GM20000 (cell line): ENCODE measurements at regions not wholly inside any gene's neighbourhood (a gene's known extent, or its start where the extent isn't known, plus 50 kb on each side); places are given as distances from the start of the nearest gene placed in this dataset.

Experiments
- DNase-seq: peaks from one replicate; pipeline ENCODE4 v3.0.0; 2012; ENCODE audit warnings: low spot score
- TF ChIP-seq, protein P1 (sequence below): IDR thresholded peaks from 2 replicates; pipeline ENCODE4 v1.5.1; 2012; ENCODE audit warnings: mild to moderate bottlenecking, control low read depth; ENCODE audit errors: extremely low read depth, missing control alignments

DNA sequence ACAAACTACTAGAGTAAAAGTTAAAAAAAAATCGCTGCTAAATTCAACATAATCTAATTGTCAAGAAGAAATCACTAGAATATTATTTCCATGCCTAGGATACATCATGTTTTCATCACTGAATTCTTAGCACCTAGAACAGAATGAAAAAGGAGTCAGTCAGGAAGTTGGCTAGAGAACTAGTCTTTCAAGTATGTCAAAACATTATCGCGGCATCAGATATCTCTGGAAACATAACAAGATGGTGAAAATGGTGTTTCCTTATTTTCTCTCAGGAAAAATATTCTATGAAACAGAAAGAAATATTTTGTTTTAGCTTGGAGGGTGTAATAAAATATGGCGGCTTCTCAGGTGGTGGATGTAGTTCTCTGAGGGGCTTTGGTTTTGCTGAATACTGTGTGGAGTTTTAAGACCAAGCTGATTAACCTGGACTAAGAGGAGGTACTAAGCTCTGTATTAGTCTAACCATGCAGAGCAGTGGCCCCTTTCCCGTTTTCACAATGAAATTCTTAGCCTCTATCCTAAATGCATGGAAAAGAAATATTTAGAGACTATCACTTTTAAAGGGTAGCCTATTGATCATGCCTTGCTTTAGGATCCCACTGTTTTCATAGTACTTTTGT, 205.6 kb downstream of the MDFIC start:
- TF ChIP-seq, protein P1, sequence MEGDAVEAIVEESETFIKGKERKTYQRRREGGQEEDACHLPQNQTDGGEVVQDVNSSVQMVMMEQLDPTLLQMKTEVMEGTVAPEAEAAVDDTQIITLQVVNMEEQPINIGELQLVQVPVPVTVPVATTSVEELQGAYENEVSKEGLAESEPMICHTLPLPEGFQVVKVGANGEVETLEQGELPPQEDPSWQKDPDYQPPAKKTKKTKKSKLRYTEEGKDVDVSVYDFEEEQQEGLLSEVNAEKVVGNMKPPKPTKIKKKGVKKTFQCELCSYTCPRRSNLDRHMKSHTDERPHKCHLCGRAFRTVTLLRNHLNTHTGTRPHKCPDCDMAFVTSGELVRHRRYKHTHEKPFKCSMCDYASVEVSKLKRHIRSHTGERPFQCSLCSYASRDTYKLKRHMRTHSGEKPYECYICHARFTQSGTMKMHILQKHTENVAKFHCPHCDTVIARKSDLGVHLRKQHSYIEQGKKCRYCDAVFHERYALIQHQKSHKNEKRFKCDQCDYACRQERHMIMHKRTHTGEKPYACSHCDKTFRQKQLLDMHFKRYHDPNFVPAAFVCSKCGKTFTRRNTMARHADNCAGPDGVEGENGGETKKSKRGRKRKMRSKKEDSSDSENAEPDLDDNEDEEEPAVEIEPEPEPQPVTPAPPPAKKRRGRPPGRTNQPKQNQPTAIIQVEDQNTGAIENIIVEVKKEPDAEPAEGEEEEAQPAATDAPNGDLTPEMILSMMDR = no peak
- no peak for DNase-seq

DNA sequence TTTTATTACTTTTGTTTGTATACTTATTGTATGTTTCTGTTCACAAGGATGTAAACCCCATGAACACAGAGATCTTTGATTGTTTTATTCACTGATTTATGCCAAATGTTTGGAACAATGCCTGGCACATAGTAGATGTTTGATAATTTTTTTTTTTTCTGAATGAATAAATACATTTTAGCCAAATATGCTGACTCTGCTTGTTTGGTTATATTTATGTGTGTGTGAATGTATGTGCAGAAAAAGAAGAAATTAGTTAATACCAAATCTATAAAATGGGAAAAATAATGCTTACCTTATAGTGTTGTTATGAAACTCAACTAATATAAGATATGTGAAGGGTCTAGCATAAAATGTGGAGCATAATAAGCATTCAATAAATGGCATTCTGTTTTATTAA, 203.9 kb downstream of the MDFIC start:
- TF ChIP-seq, protein P1 = no peak
- no peak for DNase-seq

DNA sequence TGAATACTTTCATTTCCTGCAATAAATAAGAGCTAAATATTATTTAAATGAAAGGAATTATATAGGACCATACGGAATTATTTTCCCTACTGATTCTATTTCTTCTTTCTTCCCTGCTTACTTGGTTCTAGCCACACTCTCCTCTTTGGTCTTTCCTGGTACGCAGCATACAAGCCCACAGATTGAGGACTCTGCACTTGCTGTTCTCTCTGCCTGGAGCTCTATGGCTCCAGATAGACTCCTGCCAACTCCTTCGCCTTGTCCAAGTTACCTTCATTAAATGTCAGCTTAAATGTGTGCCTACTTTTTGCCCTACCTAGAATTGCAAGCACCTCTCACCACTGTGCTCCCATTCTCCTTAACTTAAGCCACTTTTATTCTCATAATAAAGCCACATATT, 203.4 kb downstream of the MDFIC start:
- TF ChIP-seq, protein P1 = no peak
- DNase-seq = no peak

DNA sequence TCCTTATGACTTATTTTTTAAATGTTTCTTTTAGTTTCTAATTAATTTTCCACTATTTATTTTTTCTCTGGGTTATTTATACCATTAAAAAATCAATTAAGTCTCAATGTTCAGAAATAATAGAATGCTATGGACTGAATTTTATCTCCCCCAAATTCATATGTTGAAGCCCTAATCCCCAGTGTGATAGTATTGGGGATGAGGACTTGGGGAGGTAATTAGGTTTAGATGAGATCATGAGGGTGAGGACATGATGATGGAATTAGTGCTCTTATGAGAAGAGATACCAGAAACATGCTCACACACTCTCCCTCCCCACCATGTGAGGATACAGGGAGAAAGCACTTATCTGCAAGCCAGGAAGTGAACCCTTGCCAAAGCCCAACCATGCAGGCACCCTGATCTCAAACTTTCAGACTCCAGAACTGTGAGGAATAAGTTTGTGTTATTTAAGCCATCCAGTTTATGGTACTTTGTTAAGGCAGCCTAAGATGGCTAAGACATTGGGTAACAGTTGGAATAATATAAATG, 202.6 kb downstream of the MDFIC start:
- TF ChIP-seq, protein P1 = no peak
- no peak for DNase-seq

DNA sequence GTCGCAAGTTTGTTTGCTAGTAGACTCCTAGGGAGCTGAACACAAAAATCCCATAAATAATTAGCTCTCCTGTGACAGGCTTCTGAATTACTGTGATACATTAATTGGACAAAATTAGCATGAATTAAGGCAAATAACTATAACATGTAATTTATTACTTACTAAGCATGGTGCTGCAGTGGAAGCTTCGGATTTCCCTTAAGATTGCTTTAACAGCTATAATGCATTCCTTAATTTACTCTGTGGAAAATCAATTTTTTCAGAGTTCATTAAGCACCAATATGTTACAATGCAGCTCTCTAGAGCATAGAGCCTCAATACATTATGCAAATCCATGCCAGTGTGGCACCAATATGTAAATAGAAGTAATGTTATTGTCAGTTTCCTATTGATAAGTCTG, 201.5 kb downstream of the MDFIC start:
- TF ChIP-seq, protein P1 = no peak
- no peak for DNase-seq

DNA sequence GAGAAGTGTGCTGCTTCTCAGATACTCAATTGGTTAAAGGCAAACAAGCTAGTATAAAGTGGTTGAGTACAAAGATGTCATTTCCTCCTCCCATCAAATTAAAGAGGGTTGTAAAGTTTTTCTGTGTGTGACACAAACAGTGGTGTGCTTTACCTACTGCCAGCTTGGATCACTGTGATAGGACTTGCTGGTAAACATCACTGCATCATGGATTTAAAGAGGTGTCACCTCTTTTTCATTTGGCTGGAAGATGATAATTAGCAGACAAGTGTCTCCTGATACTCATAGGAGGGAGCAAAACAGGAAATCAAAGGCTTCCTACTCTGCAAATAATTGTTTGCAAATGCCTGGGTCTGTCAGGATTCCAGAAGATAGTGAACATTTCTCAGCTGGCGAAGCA, 200.5 kb downstream of the MDFIC start:
- DNase-seq = no peak
- TF ChIP-seq, protein P1 = no peak

DNA sequence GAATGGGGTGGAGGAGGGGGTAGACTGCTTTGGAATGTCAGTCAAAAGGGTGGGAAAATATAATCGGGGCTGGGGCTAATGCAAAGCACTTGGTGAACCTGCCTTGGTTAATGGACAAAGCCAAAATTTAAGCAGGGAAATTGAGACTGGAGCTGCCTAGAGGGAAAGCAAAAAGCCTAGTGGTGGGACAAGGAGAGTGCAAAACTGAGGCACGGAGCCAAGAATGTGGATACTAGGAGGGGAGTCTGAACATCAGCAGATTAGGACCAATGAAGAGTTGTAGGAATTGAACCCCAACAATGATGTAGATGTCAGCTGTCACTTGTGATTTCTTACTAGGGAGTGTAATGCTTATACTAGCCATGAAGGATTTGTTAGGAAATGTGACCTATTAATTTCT, 195.9 kb downstream of the MDFIC start:
- DNase-seq = no peak
- TF ChIP-seq, protein P1 = no peak
